SJCRH30 (cell line): ENCODE measurements at regions not wholly inside any gene's neighbourhood (a gene's known extent, or its start where the extent isn't known, plus 50 kb on each side); places are given as distances from the start of the nearest gene placed in this dataset.
A peak's percentile ranks its signal among the peaks of the same experiment; 100 is the strongest.
"Not testable (repeated sequence)": the region's sequence is repeated elsewhere in the genome, so short reads cannot be mapped to it uniquely, and the experiment has no call there.

ENCODE experiments used
- DNase-seq, 2 experiments: peaks; one replicate each; pipeline ENCODE4 v3.0.0-alpha.2; 2015 to 2020
- H3K27ac ChIP-seq: fragments of 250-450 bp; sonication (Bioruptor Pico); 2 replicates; pipeline ENCODE4 v1.5.1; 2020; ENCODE audit warnings: mild to moderate bottlenecking, moderate library complexity
- H3K27me3 ChIP-seq: fragments of 250-450 bp; sonication (Bioruptor Pico); 2 replicates; pipeline ENCODE4 v1.5.1; 2020; ENCODE audit warnings: mild to moderate bottlenecking, moderate library complexity
- H3K36me3 ChIP-seq: fragments of 250-450 bp; sonication (Bioruptor Pico); 2 replicates; pipeline ENCODE4 v1.5.1; 2020; ENCODE audit warnings: mild to moderate bottlenecking, moderate library complexity
- H3K4me1 ChIP-seq: fragments of 250-450 bp; sonication (Bioruptor Pico); 2 replicates; pipeline ENCODE4 v1.5.1; 2020; ENCODE audit warnings: mild to moderate bottlenecking, moderate library complexity
- H3K4me3 ChIP-seq: fragments of 250-450 bp; sonication (Bioruptor Pico); 2 replicates; pipeline ENCODE4 v1.5.1; 2020; ENCODE audit warnings: mild to moderate bottlenecking, moderate library complexity
- H3K9me3 ChIP-seq: fragments of 250-450 bp; sonication (Bioruptor Pico); replicated peaks from 2 replicates; pipeline ENCODE4 v1.5.1; 2020; ENCODE audit warnings: mild to moderate bottlenecking, moderate library complexity

GRCh38 chr9:22170556-22170955 lies 161.5 kb upstream of the CDKN2B start:
- Histone ChIP-seq H3K4me3 (no peak overlapping the region), H3K36me3 (no peaks in the 10 kb centered on the region), H3K4me1 (peaks cover 26% of the 10 kb centered on the region), H3K9me3 (no peaks in the 10 kb centered on the region), H3K27me3 (no peaks in the 10 kb centered on the region), H3K27ac (no peak overlapping the region)
- DNase-seq, result no peak

GRCh38 chr9:22170990-22171670 lies 162.0 kb upstream of the CDKN2B start:
- no peaks in the 10 kb centered on the region for H3K9me3 ChIP-seq
- H3K27me3 ChIP-seq, result no peaks in the 10 kb centered on the region
- no peak for DNase-seq
- no peak overlapping the region for H3K4me3 ChIP-seq
- H3K36me3 ChIP-seq, result no peaks in the 10 kb centered on the region
- peaks cover 26% of the 10 kb centered on the region for H3K4me1 ChIP-seq
- no peak overlapping the region for H3K27ac ChIP-seq

- no peak for DNase-seq
- H3K27me3 ChIP-seq, result no peaks in the 10 kb centered on the region
- H3K9me3 ChIP-seq, result no peaks in the 10 kb centered on the region
- H3K36me3 ChIP-seq, result no peaks in the 10 kb centered on the region
- H3K4me3 ChIP-seq, result no peak overlapping the region
- no peak overlapping the region for H3K27ac ChIP-seq
- H3K4me1 ChIP-seq, result peaks cover 26% of the 10 kb centered on the region
These were observed 162.6 kb upstream of the CDKN2B start for GRCh38 chr9:22171691-22172090.

GRCh38 chr9:22173908-22174307 lies 164.8 kb upstream of the CDKN2B start:
- no peaks in the 10 kb centered on the region for H3K27me3 ChIP-seq
- no peak overlapping the region for H3K27ac ChIP-seq
- H3K4me3 ChIP-seq, result no peak overlapping the region
- H3K36me3 ChIP-seq, result no peaks in the 10 kb centered on the region
- peaks cover 3% of the 10 kb centered on the region; the same call in 1 of the 2 replicates for H3K9me3 ChIP-seq
- peaks cover 22% of the 10 kb centered on the region for H3K4me1 ChIP-seq
- no peak for DNase-seq

GRCh38 chr9:22175972-22176545 lies 167.0 kb upstream of the CDKN2B start:
- no peak overlapping the region for H3K27ac ChIP-seq
- no peak overlapping the region for H3K4me3 ChIP-seq
- no peaks in the 10 kb centered on the region for H3K36me3 ChIP-seq
- H3K27me3 ChIP-seq, result no peaks in the 10 kb centered on the region
- peaks cover 4% of the 10 kb centered on the region; the same call in 1 of the 2 replicates for H3K9me3 ChIP-seq
- H3K4me1 ChIP-seq, result peaks cover under 1% of the 10 kb centered on the region; the same call in 1 of the 2 replicates
- no peak for DNase-seq

- not testable (repeated sequence) for H3K36me3 ChIP-seq, H3K9me3 ChIP-seq, H3K27me3 ChIP-seq, H3K4me1 ChIP-seq, H3K27ac ChIP-seq, H3K4me3 ChIP-seq, DNase-seq
These were observed 171.9 kb upstream of the CDKN2B start for GRCh38 chr9:22181021-22181420.

- DNase-seq, result no peak
- no peaks in the 10 kb centered on the region for H3K27me3 ChIP-seq
- no peak overlapping the region for H3K27ac ChIP-seq
- no peaks in the 10 kb centered on the region for H3K4me1 ChIP-seq
- no peaks in the 10 kb centered on the region for H3K36me3 ChIP-seq
- no peak overlapping the region for H3K4me3 ChIP-seq
- H3K9me3 ChIP-seq, result no peaks in the 10 kb centered on the region
These were observed 180.4 kb upstream of the CDKN2B start for GRCh38 chr9:22189471-22189870.

GRCh38 chr9:22197000-22197399 lies 187.9 kb upstream of the CDKN2B start:
- DNase-seq, H3K36me3 ChIP-seq: not testable (repeated sequence)

GRCh38 chr9:22198681-22199080 lies 189.6 kb upstream of the CDKN2B start:
- Histone ChIP-seq H3K4me3 (no peak overlapping the region), H3K27me3 (no peaks in the 10 kb centered on the region), H3K27ac (no peak overlapping the region), H3K4me1 (no peaks in the 10 kb centered on the region), H3K36me3 (no peaks in the 10 kb centered on the region), H3K9me3 (no peaks in the 10 kb centered on the region)
- DNase-seq, result no peak

More at GRCh38 chr9:22197000-22197399, 187.9 kb upstream of the CDKN2B start:
- not testable (repeated sequence) for H3K4me1 ChIP-seq, H3K9me3 ChIP-seq, H3K4me3 ChIP-seq, H3K27ac ChIP-seq, H3K27me3 ChIP-seq

GRCh38 chr9:22201256-22201655 lies 192.2 kb upstream of the CDKN2B start:
- no peaks in the 10 kb centered on the region for H3K36me3 ChIP-seq
- DNase-seq, result no peak
- H3K27ac ChIP-seq, result no peak overlapping the region
- no peaks in the 10 kb centered on the region for H3K9me3 ChIP-seq
- H3K4me1 ChIP-seq, result no peaks in the 10 kb centered on the region
- H3K4me3 ChIP-seq, result no peak overlapping the region
- H3K27me3 ChIP-seq, result no peaks in the 10 kb centered on the region

GRCh38 chr9:22203371-22204138 lies 194.4 kb upstream of the CDKN2B start:
- Histone ChIP-seq H3K9me3 (no peaks in the 10 kb centered on the region), H3K4me1 (no peaks in the 10 kb centered on the region), H3K27me3 (no peaks in the 10 kb centered on the region), H3K36me3 (no peaks in the 10 kb centered on the region), H3K4me3 (no peak overlapping the region), H3K27ac (no peak overlapping the region)
- no peak for DNase-seq

- no peak overlapping the region for H3K27ac ChIP-seq
- DNase-seq, result no peak
- H3K4me1 ChIP-seq, result peaks cover 3% of the 10 kb centered on the region
These were observed 195.1 kb upstream of the CDKN2B start for GRCh38 chr9:22204240-22204639.

GRCh38 chr9:22206833-22207232 lies 197.7 kb upstream of the CDKN2B start:
- Histone ChIP-seq H3K4me3 (no peak overlapping the region), H3K27me3 (no peaks in the 10 kb centered on the region)

More at GRCh38 chr9:22204240-22204639, 195.1 kb upstream of the CDKN2B start:
- Histone ChIP-seq H3K4me3 (no peak overlapping the region), H3K36me3 (no peaks in the 10 kb centered on the region), H3K27me3 (no peaks in the 10 kb centered on the region), H3K9me3 (no peaks in the 10 kb centered on the region)

GRCh38 chr9:22208846-22209585 lies 199.9 kb upstream of the CDKN2B start:
- H3K4me3 ChIP-seq, result no peak overlapping the region
- no peak for DNase-seq

More at GRCh38 chr9:22206833-22207232, 197.7 kb upstream of the CDKN2B start:
- Histone ChIP-seq H3K27ac (no peak overlapping the region), H3K9me3 (no peaks in the 10 kb centered on the region; the same call in 1 of the 2 replicates), H3K36me3 (no peaks in the 10 kb centered on the region), H3K4me1 (peaks cover 21% of the 10 kb centered on the region)
- DNase-seq, result no peak

More at GRCh38 chr9:22208846-22209585, 199.9 kb upstream of the CDKN2B start:
- peak overlapping the region; percentile 36 for H3K27ac ChIP-seq
- H3K4me1 ChIP-seq, result peaks cover 33% of the 10 kb centered on the region
- H3K27me3 ChIP-seq, result no peaks in the 10 kb centered on the region
- no peaks in the 10 kb centered on the region; the same call in 1 of the 2 replicates for H3K9me3 ChIP-seq
- no peaks in the 10 kb centered on the region for H3K36me3 ChIP-seq
